NCI-H1092 treated with DMSO at 0.1 percent for 48 hours (cell line): ENCODE measurements at regions not wholly inside any gene's neighbourhood (a gene's known extent, or its start where the extent isn't known, plus 50 kb on each side); places are given as distances from the start of the nearest gene placed in this dataset.
A peak's percentile ranks its signal among the peaks of the same experiment; 100 is the strongest.

ENCODE experiments used
- DNase-seq: peaks from one replicate; lab custom pipeline; 2025; lab: John Stamatoyannopoulos, UW

DNA sequence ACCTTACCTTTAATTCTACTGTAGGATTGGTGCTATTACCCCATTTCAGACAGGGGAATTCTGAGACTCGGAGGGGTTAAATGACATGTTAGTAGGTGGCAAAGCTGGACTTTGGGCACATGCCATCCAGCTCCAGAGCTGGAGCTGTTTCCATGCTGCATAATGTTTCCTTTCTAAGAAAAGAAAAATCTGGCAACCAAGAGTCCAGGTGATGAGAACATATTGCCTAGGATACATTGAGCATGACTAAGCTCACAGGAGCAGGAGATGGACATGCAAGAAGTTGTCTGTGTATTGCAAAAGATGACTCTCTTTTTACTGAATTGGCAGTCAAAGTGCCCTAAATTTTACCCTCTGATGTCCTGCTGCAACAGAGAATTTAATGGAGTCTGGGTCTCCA is 150.8 kb upstream of the SYT13 start:
- no peak for DNase-seq

DNA sequence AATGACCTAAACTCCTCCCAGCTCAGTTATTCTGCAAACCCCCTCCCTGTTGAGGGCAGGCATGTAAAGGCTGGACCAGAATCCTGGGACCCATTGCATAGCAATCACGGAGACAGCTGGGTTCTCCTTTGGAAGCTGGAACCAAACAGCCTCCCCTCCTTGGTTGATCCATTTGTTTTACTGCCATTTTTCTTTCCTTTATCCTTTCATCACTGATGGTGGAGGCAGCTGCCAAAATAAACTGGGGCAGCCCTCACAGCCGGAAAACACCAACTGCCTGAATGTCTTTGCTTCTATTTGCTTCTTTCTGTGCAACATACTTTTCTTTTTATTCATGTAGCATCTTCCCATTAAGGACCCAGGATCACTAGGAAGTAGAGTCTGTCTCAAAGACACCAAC is 150.0 kb upstream of the SYT13 start:
- DNase-seq, result no peak

DNA sequence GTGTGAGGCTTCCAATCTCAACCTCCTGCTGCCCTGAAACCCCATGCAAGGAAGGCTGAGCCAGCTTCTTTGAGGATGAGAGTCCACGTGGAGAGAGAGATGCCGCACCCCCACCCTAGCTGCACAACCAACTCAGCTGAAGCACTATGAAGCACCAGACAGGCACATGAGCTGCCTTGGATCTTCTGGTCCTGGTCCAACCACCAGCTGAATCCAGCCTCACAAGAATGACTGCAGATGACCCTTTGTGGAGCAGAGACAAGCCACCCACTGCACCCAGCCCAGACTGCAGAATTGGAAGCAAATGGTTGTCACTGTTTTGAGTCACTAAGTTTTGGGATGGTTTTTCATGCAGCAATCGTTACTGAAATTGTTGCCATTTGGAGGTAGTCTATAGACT is 149.6 kb upstream of the SYT13 start:
- no peak for DNase-seq

DNA sequence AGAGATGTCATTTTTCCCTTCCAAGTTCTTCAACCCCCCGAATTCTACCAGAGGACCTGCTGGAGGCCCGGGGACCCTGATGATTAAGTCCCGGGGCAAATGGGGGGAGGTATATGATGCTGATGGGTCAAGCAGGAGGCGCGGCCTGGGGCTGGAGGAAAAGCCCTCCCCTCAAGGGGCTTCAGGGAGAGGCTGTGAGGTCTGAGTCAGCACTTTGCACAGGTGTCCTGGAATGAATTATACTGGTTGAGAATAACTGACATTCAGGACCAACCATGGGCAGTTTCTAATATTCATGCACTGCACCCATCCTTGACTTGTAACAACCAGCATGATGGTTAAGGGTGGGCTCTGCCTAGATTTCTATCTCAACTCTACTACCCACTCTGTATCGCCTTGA is 146.8 kb upstream of the SYT13 start:
- no peak for DNase-seq

DNA sequence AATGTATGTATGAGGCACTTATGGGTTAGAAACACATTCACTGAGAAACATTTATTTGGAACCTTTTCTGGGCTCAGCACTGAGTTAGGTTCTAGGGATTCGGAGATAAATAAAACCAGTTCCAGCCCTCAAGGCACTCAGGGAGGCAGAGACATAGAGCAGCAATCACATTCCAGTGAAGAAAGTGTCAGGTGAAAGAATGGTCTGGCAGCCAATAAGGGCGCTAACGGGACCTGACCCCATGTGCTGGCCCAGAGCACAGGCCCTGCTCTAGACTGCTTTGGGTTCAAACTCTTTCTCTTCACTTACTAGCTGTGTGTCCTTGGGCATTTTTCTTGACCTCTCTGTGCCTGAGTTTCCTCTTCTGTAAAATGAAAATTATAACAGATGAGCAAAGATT is 146.0 kb upstream of the SYT13 start:
- DNase-seq, result no peak

DNA sequence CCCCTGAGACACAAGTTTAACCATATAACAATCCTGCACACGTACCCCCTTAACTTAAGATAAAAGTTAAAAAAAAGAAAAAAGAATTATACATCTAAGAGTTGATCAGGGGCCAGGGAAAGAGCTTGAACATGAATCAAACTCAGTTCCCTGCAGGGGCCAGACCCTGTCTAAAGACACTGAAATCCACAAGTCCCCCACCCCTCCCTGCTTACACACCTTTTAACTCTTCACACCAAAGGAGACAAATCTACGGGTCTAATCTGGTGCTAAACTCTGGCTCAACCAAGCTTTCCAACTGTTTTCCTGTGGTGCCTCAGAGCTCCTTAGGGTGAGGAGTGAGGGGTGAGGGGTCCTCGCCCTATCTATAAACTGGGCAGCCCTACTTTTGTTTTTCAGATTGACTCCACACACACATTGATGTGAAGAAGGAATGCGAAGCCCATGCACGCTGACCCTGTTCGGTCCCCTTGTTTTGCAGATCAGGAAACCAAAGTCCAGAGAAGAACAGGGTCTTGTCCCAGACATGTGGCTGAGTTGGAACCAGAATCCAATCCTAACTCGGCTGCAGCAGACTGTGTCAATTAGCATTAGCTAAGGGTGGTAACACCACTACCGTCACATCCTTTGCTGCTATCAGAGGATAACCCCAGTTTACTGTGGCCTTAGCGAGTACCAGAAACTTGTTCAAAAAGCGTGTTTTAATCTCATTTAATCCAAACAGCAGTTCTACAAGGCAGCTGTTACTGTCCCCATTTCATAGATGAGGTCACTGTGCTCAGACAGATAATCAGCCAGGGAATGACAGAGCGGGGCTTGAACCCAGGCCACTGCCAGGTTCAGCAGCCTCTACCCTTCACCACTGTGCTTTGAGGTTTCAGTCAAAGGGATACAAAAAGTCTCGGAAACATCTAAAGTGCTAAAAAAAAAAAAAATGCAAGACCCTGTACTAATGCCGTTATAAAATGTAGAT is 145.2 kb upstream of the SYT13 start:
- DNase-seq, result no peak

DNA sequence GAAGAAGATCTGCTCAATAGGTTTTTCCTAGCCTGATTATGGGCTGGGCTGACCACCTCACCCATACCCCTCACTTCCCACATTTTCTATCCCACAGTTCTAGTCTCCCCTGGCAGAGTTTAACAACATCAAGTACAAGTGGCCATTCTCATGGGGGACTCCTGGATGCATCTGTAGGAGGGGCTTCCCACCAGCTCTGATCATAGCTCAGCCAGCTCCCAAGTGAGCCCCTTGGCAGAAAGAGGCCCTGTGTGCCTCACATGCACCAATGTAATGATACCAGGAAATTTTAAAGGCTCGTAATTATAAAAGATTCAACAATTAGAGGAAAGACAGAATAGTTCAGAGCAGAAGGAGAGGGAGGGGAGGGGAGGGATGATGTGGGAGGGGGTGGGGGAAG is 144.2 kb upstream of the SYT13 start:
- no peak for DNase-seq

DNA sequence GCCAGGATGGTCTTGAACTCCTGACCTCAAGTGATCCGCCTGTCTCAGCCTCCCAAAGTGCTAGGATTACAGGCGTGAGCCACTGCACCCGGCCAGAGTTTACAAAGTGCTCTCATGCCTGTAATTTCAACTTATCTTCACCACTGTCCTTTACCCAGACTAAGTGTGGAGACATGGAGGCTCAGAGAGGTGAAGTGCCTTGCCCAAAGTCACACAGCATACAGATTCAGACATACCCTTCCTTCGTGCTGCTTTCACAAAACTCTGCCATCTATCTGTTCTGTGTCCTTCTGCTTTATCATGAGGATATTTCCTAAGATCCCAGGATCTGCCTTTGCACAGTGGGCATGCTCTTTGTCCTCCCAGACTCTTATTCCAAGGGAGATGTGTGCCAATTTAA is 143.6 kb upstream of the SYT13 start:
- no peak for DNase-seq

DNA sequence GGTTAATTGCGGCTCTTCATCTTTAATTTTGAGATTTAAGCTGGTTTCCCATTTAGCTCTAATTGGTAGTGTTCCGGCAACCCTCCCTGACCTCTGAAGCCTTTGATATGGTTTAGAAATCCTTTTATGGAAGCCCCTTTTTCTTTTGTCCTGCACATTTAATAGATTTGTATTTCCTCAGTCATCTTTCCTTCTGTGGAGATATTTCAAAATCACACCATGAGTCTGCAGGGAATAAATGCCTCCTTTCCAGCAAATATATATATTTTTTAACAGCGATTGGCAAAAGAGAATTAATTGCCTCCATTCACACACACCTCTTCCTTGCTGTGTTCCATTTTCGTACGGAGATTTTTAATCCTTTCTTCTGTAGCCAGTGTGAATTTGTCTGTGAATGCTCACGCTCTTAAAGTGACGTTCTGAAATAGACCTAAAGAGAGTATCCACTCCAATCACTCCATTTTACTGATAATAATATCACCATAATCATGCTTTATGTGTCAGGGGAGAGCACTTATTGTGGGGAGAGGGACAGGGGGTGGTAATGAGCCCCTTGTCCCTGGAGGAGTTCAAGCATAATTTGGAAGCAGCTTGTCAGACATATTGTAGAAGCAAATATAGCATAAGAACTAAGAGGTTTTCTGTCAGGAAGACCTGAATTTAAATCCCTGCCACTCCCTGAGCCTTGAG is 142.5 kb upstream of the SYT13 start:
- DNase-seq, result no peak

DNA sequence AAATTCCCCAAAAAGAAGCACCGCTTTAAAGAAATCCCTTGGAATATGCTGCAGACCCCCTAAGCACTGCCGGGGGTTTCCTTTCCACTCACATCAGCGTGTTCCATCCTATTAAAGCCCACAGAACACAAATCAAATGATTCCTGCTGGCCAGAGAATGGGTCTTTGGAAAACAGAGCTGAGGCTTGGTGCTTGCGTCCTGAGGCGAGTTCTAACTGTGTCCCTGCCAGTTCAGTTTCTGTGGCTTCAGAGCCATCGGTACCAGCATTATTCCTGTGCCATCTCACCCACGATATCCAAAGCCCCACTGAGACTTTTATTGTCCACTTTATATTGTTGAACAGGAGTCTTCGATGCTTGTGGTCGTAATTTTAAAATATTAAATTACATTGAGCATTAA is 142.0 kb upstream of the SYT13 start:
- no peak for DNase-seq

DNA sequence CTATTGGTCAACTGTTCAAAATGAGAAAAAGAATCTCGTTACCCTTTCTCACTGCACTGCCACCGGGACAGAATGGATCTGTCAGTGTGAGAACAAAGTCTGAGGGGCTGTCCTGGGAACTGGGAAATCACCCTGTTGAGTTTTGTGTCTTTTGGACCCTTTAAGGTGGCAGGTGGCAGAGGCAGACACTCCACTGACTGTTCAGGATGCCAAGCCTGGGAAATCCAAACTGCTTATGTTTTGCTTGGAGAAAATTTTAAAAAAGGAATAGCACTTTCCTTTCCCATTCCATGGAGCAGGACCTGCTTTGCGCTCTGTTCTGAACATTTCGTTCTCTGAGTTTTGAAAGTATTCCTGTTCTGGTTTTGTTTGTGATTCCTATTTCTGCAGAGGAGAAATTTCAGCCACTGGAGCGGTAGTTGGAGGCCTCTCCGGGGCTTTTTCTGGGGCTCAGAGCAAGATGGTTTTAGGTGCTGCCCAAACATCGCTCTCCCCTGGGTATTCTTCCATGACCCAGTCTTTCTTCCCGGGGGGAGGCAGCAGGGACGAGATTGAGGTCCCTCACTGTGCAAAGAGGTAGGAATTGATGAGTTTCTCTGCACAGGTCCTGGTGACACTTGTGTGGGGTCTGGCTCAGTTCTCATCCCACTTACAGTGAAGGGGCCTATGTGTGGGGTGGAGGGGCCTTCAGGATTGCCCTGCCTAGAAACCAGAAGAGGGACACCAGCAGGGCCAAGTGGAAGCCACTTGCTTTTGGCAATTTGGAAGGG is 138.5 kb upstream of the SYT13 start:
- DNase-seq, result no peak

DNA sequence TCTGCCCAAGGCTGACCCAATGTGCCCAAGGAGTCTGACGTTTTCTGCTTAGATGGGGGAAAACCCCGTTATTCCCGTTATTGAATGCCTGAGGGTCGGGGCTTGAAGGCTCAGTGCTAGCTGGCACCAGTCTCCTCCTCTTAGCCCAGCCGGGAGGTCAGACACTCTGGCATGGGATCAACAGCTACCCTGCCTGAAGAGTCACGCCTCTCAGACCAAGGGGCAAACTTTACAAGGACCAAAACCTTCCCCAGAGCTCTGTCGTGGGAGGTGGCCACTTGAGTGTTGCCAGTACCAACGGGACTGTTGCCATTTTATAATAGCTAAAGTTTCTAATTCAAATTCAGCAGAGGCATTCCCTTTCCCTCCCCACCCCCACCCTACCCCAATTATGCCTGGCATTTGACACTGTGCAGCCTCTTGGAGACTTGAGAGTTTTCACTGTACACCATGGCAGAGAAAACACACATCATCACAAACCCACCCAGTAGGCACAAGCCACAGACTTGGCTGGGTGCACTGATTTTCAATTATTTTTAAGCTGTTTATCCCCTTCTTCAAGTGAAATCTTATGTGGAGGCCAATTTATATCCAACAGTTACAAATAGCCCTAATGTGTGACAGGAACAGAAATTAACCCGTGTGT is 137.5 kb upstream of the SYT13 start:
- no peak for DNase-seq

DNA sequence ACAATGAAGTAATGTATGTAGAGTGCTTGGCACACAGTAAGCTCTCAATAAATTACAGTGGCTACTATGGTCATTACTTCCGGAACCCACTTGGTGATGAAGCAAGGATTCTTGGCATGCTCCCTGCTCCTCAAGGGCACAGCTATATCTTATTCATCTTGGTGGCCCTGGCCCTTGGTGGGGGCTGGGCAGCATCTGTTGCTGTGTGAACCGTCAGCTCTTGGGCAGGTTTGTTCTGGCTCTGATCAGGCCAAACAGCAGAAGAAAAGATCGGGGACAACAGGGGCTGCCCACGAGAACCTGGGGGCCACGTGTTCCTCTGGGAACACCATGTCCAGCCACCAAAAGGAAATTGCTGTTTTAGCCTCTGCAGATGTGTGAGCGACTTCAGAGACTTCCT is 136.9 kb upstream of the SYT13 start:
- no peak for DNase-seq

DNA sequence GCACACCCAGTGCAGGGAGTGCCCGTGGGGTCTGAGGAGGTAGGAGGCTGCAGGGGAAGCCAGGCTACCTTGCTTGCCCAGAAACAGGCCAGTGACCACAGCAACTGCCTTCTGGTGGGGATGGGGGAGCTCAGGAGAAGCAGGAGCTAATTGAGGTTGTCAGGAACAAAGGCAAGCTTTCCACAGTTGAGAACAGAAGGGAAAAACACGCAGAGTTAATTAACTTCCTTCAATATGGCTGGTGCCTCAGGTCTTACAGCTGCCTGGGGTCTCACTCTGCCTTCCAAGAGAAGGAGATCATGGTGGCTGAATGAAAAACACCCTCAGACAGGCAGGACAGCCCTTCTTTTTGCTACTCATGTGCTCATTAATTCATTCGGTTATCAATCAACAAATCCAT is 127.9 kb upstream of the SYT13 start:
- no peak for DNase-seq

DNA sequence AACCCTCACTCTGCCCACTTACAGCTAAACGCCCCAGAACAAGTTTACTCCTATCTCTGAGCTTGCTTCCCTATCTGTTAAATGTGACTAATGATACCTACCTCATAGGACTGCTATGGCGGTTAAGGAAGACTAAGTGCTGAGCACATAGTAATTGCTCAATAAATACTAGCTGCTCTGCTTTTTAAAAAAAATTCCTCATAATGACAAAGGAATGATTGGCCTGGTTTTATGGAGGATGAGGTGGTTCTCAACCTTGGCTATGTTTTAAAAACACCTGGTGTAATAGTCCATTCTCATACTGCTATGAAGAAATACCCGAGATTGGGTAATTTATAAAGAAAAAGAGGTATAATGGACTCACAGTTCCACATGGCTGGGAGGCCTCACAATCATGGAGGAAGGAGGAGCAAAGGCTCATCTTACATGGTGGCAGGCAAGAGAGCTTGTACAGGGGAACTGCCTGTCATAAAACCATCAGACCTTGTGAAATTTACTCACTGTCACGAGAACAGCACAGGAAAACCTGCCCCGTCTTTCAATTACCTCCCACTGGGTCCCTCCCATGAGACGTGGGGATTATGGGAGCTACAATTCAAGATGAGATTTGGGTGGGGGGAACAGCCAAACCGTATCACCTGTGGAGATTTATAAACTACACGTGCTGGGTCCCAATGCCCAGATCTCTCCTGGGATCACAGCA is 127.2 kb upstream of the SYT13 start:
- DNase-seq, result no peak

DNA sequence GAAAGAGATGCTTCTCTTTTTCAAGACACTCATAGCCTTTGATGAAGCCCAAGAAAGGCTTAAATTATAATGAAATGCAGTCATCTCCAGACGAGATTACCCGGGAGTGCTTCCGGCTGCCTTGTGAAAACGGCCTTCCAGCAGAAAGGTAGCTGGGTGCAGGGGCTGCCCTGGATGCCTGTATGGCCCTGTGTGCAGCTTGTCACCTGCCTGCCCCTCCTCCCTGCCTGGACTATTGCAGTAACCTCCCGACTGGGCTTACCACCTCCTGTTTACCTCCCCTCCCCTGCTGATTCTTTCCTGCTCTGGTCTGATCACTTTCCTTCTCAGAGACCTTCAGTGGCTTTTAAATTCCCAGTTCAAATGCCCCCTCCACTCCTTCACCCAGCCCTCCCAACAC is 126.4 kb upstream of the SYT13 start:
- DNase-seq, result no peak

DNA sequence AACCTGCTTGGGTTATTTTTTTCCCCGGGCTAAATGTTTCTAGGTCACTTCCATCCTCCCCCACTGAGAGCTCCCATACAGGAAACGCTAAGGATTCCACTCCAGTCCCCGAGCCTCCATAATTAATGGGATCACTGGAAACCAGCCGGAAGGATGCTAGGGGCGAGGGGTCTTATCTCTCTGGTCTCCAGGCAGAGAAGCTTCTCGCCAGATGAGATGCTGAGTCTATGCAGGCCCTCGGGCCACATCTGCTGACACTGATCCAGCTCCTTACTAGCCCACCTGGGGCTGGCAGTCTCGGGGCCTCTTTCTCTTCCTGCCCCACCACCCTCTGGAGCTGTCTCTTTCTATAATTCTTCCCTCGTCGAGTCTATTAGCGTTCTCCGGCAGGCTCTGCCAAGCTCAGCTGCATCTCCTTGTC is 125.9 kb upstream of the SYT13 start:
- DNase-seq, result peak; percentile 40

DNA sequence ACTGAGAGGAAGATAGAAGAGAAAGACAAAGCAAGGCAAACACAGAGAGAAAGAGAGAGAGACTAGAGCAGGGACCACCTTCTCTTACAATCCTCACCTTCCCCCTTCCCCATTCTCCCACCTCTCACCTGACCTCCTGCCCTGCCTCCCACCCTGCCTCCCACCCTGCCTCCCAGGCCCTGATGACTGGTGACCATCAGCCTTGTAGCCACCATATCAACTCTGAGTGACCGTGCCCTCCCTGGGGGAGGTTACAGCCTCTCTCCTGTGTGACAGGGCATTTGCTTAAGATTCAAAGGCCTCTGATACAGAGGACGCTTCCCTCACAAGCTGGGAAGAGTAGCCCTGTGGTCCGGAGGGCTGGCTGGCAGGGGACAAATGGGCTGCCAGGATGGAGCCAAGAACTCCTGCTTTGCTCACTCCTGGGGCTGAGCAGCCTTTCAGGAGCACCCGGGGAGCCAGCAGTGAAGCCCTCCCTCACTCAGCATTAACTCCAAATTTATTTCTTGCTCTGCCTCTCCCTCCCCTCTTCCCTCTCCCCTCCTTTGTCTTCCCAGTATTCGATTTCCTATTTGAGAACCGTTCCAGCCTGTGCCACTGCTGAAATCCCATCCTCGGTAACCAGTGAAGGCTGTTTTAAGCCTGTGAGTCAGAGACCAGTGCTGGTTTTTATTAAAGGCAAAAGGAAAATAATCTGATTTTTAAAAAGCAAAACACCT is 125.2 kb upstream of the SYT13 start:
- peak; percentile 42 for DNase-seq

DNA sequence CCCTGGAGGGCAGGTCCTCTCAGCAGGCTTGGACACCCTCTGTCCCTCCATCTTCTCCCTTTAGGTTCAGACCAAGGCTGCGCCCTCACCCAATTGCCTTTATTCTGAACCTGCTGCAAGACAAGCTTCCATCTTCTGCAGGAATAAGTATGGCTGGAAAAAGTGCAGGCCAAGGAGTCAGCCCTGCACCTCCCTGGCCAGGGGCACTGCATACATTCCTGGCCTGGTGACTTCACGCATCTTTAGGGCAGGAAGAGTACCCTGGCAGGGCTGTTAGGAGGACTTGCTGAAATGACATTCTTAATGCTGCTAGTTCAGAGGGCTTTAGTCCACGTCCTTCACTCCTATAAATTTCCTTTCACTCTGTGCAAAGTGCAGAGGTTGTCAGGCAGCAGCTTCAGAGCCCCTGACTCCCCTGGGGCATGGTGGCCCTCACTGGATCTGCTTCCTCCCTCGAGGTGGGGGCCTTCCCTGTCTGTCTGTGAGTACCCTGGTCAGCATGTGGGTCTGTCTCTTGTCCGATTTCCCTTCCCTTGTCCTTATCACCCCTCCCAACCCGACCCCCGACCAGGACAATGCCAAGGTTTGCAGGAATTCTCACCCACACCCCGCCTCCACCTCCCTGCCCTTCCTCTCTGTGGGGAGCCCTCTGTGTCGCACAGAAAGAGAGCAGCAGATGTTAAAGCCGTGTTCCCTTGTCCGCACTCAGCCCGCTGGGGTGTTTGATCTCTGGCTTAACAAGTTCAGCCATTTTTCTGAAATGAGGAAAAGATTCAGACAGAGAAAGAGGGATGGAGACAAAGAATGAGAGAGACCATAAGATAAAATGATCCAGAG is 124.5 kb upstream of the SYT13 start:
- no peak for DNase-seq

DNA sequence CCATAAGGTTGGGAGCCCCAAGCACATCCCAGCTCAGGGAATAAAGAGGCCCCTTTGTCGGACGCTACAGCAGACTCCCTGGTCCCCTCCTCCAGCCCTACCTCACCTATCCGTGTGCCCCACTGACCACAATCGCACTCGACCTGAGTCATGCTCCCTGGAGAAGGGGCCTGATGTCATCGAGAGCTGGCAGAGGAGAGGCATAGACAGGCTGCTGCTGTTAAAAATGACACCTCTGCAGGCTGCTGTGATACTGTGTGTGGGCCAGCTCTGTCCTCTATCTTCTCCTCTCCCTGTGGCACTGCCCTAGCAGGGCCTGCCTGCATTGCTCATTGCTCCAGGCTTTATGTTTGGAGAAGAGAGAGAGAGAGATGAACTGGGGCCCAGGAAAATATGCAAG is 123.4 kb upstream of the SYT13 start:
- no peak for DNase-seq
